ENCODE measurements at regions not wholly inside any gene's neighbourhood (a gene's known extent, or its start where the extent isn't known, plus 50 kb on each side); places are given as distances from the start of the nearest gene placed in this dataset.

DNA sequence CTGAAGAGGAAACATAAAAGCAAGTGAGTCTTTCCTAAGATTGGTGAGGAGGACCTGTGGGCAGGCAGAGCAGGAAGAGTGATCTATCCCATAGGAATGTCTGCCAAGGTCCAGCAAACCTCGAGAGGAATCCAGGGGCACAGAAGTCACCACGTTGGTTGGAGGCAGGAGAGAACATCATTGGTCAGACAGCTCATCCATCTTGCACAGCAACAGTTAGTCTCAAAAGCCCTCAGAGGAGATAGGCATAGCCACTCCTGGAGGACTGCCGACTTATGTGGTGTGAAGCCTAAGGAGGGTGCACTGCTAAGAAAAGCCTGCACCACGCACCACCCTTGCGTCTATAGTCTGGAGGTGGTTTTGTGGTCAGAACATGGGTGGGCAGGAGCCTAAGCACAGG lies 109.1 kb downstream of the RASSF10 start:
- no peak for TF ChIP-seq ZNF175 (tag by site-specific recombination; IDR thresholded peaks at IDR 0.05)
- TF ChIP-seq TCF7L2 (IDR thresholded peaks at IDR 0.05; ENCODE audit: borderline replicate concordance, low read depth, low read length) = no peak
- TF ChIP-seq, protein P1, sequence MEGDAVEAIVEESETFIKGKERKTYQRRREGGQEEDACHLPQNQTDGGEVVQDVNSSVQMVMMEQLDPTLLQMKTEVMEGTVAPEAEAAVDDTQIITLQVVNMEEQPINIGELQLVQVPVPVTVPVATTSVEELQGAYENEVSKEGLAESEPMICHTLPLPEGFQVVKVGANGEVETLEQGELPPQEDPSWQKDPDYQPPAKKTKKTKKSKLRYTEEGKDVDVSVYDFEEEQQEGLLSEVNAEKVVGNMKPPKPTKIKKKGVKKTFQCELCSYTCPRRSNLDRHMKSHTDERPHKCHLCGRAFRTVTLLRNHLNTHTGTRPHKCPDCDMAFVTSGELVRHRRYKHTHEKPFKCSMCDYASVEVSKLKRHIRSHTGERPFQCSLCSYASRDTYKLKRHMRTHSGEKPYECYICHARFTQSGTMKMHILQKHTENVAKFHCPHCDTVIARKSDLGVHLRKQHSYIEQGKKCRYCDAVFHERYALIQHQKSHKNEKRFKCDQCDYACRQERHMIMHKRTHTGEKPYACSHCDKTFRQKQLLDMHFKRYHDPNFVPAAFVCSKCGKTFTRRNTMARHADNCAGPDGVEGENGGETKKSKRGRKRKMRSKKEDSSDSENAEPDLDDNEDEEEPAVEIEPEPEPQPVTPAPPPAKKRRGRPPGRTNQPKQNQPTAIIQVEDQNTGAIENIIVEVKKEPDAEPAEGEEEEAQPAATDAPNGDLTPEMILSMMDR (tag by site-specific recombination; IDR thresholded peaks at IDR 0.05) = no peak
- TF ChIP-seq ZNF701 (tag by site-specific recombination; IDR thresholded peaks at IDR 0.05) = no peak
- TF ChIP-seq, protein P2, sequence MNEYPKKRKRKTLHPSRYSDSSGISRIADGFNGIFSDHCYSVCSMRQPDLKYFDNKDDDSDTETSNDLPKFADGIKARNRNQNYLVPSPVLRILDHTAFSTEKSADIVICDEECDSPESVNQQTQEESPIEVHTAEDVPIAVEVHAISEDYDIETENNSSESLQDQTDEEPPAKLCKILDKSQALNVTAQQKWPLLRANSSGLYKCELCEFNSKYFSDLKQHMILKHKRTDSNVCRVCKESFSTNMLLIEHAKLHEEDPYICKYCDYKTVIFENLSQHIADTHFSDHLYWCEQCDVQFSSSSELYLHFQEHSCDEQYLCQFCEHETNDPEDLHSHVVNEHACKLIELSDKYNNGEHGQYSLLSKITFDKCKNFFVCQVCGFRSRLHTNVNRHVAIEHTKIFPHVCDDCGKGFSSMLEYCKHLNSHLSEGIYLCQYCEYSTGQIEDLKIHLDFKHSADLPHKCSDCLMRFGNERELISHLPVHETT (tag by site-specific recombination; IDR thresholded peaks at IDR 0.05) = no peak
- no peak for TF ChIP-seq ZNF404 (tag by site-specific recombination; IDR thresholded peaks at IDR 0.05)
- no peak for TF ChIP-seq ZNF416 (tag by site-specific recombination; IDR thresholded peaks at IDR 0.05)
- no peak for TF ChIP-seq ZNF274 (IDR thresholded peaks at IDR 0.05; ENCODE audit: low read length)
- no peak for TF ChIP-seq ZNF274 (tag by site-specific recombination; IDR thresholded peaks at IDR 0.05; ENCODE audit: borderline replicate concordance)
- TF ChIP-seq ZNF423 (tag by site-specific recombination; IDR thresholded peaks at IDR 0.05) = no peak
- TF ChIP-seq, protein P3, sequence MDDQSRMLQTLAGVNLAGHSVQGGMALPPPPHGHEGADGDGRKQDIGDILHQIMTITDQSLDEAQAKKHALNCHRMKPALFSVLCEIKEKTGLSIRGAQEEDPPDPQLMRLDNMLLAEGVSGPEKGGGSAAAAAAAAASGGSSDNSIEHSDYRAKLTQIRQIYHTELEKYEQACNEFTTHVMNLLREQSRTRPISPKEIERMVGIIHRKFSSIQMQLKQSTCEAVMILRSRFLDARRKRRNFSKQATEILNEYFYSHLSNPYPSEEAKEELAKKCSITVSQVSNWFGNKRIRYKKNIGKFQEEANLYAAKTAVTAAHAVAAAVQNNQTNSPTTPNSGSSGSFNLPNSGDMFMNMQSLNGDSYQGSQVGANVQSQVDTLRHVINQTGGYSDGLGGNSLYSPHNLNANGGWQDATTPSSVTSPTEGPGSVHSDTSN (CRISPR knock-in tag; IDR thresholded peaks at IDR 0.05) = no peak
- no peak for TF ChIP-seq ZFP3 (tag by site-specific recombination; IDR thresholded peaks at IDR 0.05; ENCODE audit: low read depth)
- TF ChIP-seq, protein P4, sequence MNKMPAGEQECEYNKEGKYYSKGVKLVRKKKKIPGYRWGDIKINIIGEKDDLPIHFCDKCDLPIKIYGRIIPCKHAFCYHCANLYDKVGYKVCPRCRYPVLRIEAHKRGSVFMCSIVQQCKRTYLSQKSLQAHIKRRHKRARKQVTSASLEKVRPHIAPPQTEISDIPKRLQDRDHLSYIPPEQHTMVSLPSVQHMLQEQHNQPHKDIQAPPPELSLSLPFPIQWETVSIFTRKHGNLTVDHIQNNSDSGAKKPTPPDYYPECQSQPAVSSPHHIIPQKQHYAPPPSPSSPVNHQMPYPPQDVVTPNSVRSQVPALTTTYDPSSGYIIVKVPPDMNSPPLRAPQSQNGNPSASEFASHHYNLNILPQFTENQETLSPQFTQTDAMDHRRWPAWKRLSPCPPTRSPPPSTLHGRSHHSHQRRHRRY (tag by site-specific recombination; IDR thresholded peaks at IDR 0.05) = no peak
- TF ChIP-seq ZBTB1 (tag by site-specific recombination; IDR thresholded peaks at IDR 0.05) = no peak
- TF ChIP-seq, protein P5, sequence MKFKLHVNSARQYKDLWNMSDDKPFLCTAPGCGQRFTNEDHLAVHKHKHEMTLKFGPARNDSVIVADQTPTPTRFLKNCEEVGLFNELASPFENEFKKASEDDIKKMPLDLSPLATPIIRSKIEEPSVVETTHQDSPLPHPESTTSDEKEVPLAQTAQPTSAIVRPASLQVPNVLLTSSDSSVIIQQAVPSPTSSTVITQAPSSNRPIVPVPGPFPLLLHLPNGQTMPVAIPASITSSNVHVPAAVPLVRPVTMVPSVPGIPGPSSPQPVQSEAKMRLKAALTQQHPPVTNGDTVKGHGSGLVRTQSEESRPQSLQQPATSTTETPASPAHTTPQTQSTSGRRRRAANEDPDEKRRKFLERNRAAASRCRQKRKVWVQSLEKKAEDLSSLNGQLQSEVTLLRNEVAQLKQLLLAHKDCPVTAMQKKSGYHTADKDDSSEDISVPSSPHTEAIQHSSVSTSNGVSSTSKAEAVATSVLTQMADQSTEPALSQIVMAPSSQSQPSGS (tag by site-specific recombination; IDR thresholded peaks at IDR 0.05; ENCODE audit: low read depth) = no peak

All from HEK293 (cell line).